Nephron progenitor cell (in vitro differentiated cells): ENCODE measurements at regions not wholly inside any gene's neighbourhood (a gene's known extent, or its start where the extent isn't known, plus 50 kb on each side); places are given as distances from the start of the nearest gene placed in this dataset.

Experiments used
- DNase-seq: peaks from one replicate; pipeline ENCODE4 v3.0.0; 2021
- H3K27ac Mint-ChIP-seq: 2 replicates; pipeline ENCODE4 v1.8.0; 2021; ENCODE audit warnings: mild to moderate bottlenecking, moderate library complexity, mixed read lengths
- H3K27me3 Mint-ChIP-seq: 2 replicates; pipeline ENCODE4 v1.8.0; 2021; ENCODE audit warnings: mild to moderate bottlenecking, low read depth, mixed read lengths; ENCODE audit not compliant: poor library complexity
- H3K36me3 Mint-ChIP-seq: 2 replicates; pipeline ENCODE4 v1.8.0; 2021; ENCODE audit warnings: low read depth, mixed read lengths
- H3K4me1 Mint-ChIP-seq: 2 replicates; pipeline ENCODE4 v1.8.0; 2021; ENCODE audit warnings: mixed read lengths
- H3K4me3 Mint-ChIP-seq: 2 replicates; pipeline ENCODE4 v1.8.0; 2021; ENCODE audit warnings: mild to moderate bottlenecking, moderate library complexity, mixed read lengths
- H3K9me3 Mint-ChIP-seq: 2 replicates; pipeline ENCODE4 v1.8.0; 2021; ENCODE audit warnings: mild to moderate bottlenecking, moderate library complexity, mixed read lengths
- CTCF ChIP-seq: fragments of 200-600 bp; sonication (generic); IDR thresholded peaks from 2 replicates; pipeline ENCODE4 v1.5.0; 2021; ENCODE audit warnings: antibody characterized with exemption

- Mint-ChIP-seq H3K4me1 (peaks cover 21% of the 10 kb centered on the region), H3K9me3 (no peaks in the 10 kb centered on the region), H3K36me3 (no peaks in the 10 kb centered on the region), H3K27ac (no peak overlapping the region), H3K4me3 (no peak overlapping the region), H3K27me3 (peaks cover 13% of the 10 kb centered on the region)
- TF ChIP-seq CTCF: no peak
- DNase-seq: no peak
Measured at GRCh38 chr16:5640883-5641282, 543.3 kb upstream of the EEF2KMT start.

DNA sequence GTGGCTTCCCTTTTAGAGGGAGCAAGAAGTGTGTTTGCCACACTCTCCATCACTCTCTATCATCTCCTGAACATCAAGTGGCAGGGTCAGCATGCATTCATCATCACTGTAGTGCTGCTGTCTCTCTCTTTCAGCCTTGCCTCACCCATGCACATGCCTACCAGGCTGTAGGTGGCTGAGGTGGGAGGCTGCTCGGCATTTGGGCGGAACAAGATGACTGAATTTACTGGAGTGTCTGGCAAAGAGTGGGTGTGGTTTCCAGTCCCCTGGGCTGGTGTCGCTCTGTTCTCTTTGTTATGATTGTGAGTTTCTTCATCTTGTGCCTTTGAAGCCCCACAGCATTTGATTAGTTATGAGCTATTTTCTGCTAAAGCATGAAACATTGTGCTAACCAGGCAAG, 541.9 kb upstream of the EEF2KMT start:
- H3K27ac Mint-ChIP-seq: no peak overlapping the region
- no peak for DNase-seq
- peaks cover 21% of the 10 kb centered on the region for H3K4me1 Mint-ChIP-seq
- H3K36me3 Mint-ChIP-seq: no peaks in the 10 kb centered on the region
- TF ChIP-seq CTCF: no peak
- H3K9me3 Mint-ChIP-seq: no peaks in the 10 kb centered on the region
- H3K4me3 Mint-ChIP-seq: no peak overlapping the region
- H3K27me3 Mint-ChIP-seq: peaks cover 9% of the 10 kb centered on the region

- Mint-ChIP-seq H3K4me1 (peaks cover 4% of the 10 kb centered on the region), H3K27me3 (peaks cover 20% of the 10 kb centered on the region), H3K9me3 (no peaks in the 10 kb centered on the region), H3K27ac (no peak overlapping the region), H3K4me3 (no peak overlapping the region), H3K36me3 (no peaks in the 10 kb centered on the region)
- no peak for DNase-seq
- no peak for TF ChIP-seq CTCF
Measured at GRCh38 chr16:5635331-5635730, 537.7 kb upstream of the EEF2KMT start.

DNA sequence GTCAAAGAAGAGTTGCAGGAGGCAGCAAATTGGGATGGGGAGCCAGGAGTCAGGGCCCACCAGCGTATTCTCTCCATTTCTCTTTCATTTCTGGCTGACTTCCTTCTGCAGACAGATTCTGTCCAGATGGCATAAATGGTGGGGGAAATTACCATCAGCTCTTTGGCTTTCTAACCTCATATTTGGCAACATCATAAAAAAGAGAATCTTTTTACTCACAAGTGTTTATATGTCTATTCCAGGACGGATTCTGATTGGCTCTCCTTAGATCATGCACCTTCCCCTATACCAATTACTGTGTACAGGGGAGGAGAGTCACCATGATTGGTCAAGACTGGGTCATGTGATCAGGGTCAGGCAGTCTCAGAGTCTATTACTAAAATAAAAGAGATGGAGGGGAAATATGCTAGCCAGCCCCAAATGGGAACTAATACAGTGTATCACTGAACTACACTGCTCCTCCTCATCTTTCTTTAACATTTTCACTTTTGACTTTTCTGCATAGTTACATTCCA, 537.1 kb upstream of the EEF2KMT start:
- H3K36me3 Mint-ChIP-seq: no peaks in the 10 kb centered on the region
- H3K4me1 Mint-ChIP-seq: peaks cover 1% of the 10 kb centered on the region
- H3K4me3 Mint-ChIP-seq: no peak overlapping the region
- H3K27ac Mint-ChIP-seq: no peak overlapping the region
- no peaks in the 10 kb centered on the region for H3K9me3 Mint-ChIP-seq
- H3K27me3 Mint-ChIP-seq: peaks cover 24% of the 10 kb centered on the region
- no peak for DNase-seq
- no peak for TF ChIP-seq CTCF

- Mint-ChIP-seq H3K9me3 (no peaks in the 10 kb centered on the region), H3K4me1 (no peaks in the 10 kb centered on the region), H3K27me3 (peaks cover 27% of the 10 kb centered on the region), H3K36me3 (no peaks in the 10 kb centered on the region), H3K4me3 (no peak overlapping the region), H3K27ac (no peak overlapping the region)
- TF ChIP-seq CTCF: peak; percentile 69
- DNase-seq: no peak
Measured at GRCh38 chr16:5633845-5634440, 536.3 kb upstream of the EEF2KMT start.

DNA sequence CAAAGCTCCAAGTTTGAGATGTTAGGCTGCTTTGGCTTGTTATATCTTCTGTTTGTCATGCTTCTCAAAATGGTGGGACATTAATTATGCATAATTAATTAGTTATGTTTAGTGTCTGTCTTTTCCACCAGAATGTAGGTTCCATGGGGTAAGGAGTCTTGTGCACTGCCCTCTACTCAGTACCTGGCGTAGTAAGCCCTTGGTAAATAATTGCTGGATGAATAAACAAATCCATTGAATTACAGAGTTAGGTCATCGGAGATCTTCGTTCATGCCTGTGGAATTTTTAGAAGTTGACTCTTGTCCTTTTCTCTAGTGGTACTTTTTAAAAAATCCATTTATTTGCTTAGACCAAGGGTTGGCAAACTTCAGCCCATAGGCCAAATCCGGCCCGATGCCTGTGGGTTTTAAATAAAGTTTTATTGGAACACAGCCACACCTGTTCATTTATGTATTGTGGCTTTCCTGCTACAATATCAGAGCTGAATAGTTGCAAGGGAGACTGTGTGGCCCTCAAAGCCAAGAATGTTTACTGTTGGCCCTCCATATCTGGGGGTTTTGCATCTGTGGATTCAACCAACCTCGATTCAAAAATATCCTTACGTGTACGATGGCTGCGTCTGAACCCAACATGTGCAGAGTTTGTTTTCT, 524.8 kb upstream of the EEF2KMT start:
- H3K4me1 Mint-ChIP-seq: no peaks in the 10 kb centered on the region
- no peaks in the 10 kb centered on the region for H3K36me3 Mint-ChIP-seq
- H3K27ac Mint-ChIP-seq: no peak overlapping the region
- H3K27me3 Mint-ChIP-seq: peaks cover 15% of the 10 kb centered on the region
- peaks cover 11% of the 10 kb centered on the region for H3K9me3 Mint-ChIP-seq
- DNase-seq: no peak
- no peak for TF ChIP-seq CTCF
- no peak overlapping the region for H3K4me3 Mint-ChIP-seq
